Mucosa of descending colon (tissue), 3 donors: ENCODE measurements at regions not wholly inside any gene's neighbourhood (a gene's known extent, or its start where the extent isn't known, plus 50 kb on each side); places are given as distances from the start of the nearest gene placed in this dataset.

Source experiments
- ATAC-seq: fragments of 200-7000 bp; cut with Tn5 transposase; one replicate; pipeline ENCODE4 v1.9.1; 2020; ENCODE audit warnings: mild to moderate bottlenecking, moderate library complexity
- DNase-seq, 3 donors: peaks; one replicate each; pipeline ENCODE4 v3.0.0-alpha.2; 2020
- H3K36me3 ChIP-seq: fragments of 200-600 bp; one replicate; pipeline ENCODE4 v1.8.0; 2021; ENCODE audit warnings: low read depth, mild to moderate bottlenecking
- H3K4me1 ChIP-seq: fragments of 200-600 bp; one replicate; pipeline ENCODE4 v1.8.0; 2021; ENCODE audit warnings: low read depth, mild to moderate bottlenecking
- H3K4me3 ChIP-seq: fragments of 200-600 bp; one replicate; pipeline ENCODE4 v1.8.0; 2021; ENCODE audit warnings: mild to moderate bottlenecking
- H3K9me3 ChIP-seq: fragments of 200-600 bp; one replicate; pipeline ENCODE4 v1.8.0; 2021; ENCODE audit warnings: mild to moderate bottlenecking
- intact Hi-C, 2 donors: fragments of 100-400 bp; cut with DNase I in 1 of 2; cut with micrococcal nuclease in 1 of 2; formaldehyde crosslinking; loops; one replicate each; pipeline versions ENCODE4 v1.11.0 to v1.11.1; 2022; cut with DNase I, micrococcal nuclease
- TF ChIP-seq, protein P1 (sequence below): fragments of 200-600 bp; IDR thresholded peaks from one replicate; pipeline ENCODE4 v1.8.0; 2022; ENCODE audit warnings: antibody characterized with exemption, mild to moderate bottlenecking
- donor health status: DM: no; HTN: no; CAD: no; lungs with moderate emphysema.
- donor health status: DM: no; HTN: no; CAD: no.
- donor health status: DM: no; HTN: yes; CAD: no.

DNA sequence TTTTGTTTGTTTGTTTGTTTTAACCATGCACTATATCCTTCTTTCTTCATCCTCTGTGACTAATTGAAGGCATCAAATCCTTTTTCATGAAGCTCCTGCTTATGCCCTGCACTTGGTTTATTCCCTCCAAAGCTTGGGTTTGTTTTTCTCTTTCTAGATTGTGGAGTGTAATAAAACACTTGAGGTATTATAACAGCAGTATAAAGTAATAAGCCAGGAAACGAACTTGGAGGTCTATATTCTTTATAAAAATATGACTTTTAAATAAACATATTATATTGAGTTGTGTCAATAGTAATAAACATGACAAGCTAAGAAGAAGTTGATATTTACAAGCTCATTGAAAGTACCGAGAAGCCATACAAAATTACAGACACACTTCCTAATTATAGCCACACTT, 659.4 kb downstream of the RFPL4B start:
- Histone ChIP-seq H3K4me3 (no peak overlapping the region), H3K4me1 (no peaks in the 10 kb centered on the region), H3K9me3 (no peaks in the 10 kb centered on the region), H3K36me3 (no peaks in the 10 kb centered on the region)
- TF ChIP-seq, protein P1, sequence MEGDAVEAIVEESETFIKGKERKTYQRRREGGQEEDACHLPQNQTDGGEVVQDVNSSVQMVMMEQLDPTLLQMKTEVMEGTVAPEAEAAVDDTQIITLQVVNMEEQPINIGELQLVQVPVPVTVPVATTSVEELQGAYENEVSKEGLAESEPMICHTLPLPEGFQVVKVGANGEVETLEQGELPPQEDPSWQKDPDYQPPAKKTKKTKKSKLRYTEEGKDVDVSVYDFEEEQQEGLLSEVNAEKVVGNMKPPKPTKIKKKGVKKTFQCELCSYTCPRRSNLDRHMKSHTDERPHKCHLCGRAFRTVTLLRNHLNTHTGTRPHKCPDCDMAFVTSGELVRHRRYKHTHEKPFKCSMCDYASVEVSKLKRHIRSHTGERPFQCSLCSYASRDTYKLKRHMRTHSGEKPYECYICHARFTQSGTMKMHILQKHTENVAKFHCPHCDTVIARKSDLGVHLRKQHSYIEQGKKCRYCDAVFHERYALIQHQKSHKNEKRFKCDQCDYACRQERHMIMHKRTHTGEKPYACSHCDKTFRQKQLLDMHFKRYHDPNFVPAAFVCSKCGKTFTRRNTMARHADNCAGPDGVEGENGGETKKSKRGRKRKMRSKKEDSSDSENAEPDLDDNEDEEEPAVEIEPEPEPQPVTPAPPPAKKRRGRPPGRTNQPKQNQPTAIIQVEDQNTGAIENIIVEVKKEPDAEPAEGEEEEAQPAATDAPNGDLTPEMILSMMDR: no peak
- no peak for DNase-seq
- intact Hi-C loops: no loop called here
- ATAC-seq: peak; percentile 63

DNA sequence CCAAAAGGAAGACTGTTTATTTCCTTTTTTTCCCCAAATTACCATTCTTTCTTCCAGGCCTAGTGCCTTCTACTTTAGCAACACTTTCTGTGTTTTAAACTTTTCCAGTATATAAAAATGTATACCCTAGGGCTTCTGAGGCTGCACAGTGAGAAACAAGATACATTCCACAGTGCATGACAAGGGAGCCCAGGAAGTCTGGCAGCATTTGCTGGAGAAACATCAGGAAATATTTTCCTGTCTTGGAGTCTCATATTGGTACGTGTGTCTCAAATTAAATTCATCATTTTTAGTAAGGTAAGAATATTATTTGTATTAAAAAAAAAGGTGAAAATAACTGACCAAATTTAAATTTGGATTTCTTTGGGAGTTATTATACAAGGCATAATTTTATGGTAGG, 662.6 kb downstream of the RFPL4B start:
- intact Hi-C loops: no loop called here
- H3K4me3 ChIP-seq: no peak overlapping the region
- H3K36me3 ChIP-seq: no peaks in the 10 kb centered on the region
- H3K9me3 ChIP-seq: no peaks in the 10 kb centered on the region
- no peak for ATAC-seq
- H3K4me1 ChIP-seq: no peaks in the 10 kb centered on the region
- DNase-seq: no peak
- TF ChIP-seq, protein P1: no peak

DNA sequence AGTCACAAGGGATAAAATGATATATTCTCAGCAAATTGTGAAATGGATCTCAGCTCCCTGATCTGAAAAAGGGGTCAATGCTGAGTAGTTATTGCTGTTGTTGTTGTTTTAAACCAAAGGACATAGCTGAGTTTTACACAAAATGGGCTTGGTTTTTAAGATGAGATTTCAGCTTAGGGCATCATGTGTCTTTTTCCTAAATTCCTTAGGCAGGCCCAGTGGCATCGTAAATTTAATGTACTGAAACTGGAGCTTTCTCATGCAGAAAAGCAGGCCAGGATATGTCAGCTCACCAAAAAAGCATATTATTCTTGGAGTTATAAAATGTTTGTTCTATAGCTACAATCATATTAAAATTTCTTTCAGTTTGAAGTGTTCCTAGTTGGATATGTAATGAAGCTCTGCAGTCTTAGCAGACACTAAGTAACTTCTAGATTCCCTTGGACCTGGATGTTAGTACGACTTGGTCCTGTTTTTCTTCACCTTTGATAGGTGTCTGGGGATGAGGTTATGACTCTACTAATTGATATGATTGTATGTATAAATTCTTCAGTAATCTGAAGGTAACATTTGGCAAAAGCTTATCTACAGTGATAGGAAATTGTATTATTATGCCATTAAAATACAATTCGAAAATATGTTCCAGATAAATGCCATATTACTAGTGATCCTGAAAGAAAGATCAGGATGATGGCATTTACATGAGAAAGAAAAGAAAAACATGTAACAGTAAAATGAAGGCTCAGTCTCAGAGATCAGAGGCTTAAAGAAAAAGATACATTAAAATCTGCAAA, 663.3 kb downstream of the RFPL4B start:
- Histone ChIP-seq H3K4me1 (no peaks in the 10 kb centered on the region), H3K36me3 (no peaks in the 10 kb centered on the region), H3K9me3 (no peaks in the 10 kb centered on the region), H3K4me3 (no peak overlapping the region)
- DNase-seq (no peak), ATAC-seq (no peak)
- intact Hi-C loops: no loop called here
- TF ChIP-seq, protein P1: no peak

- Histone ChIP-seq H3K36me3 (no peaks in the 10 kb centered on the region), H3K4me1 (no peaks in the 10 kb centered on the region), H3K4me3 (no peak overlapping the region), H3K9me3 (no peaks in the 10 kb centered on the region)
- intact Hi-C loops: no loop called here
- no peak for DNase-seq
- no peak for ATAC-seq
- TF ChIP-seq, protein P1: no peak
Measured at GRCh38 chr6:113011389-113011788, 664.3 kb downstream of the RFPL4B start.

- intact Hi-C loops: no loop called here
Measured at GRCh38 chr6:113011801-113012200, 664.7 kb downstream of the RFPL4B start.

More at GRCh38 chr6:113011801-113012200, 664.7 kb downstream of the RFPL4B start:
- H3K36me3 ChIP-seq: no peaks in the 10 kb centered on the region
- ATAC-seq: no peak
- DNase-seq: no peak
- H3K9me3 ChIP-seq: no peaks in the 10 kb centered on the region
- no peak overlapping the region for H3K4me3 ChIP-seq
- no peaks in the 10 kb centered on the region for H3K4me1 ChIP-seq
- TF ChIP-seq, protein P1: no peak
